Endothelial cell of umbilical vein (primary cell): ENCODE measurements at regions not wholly inside any gene's neighbourhood (a gene's known extent, or its start where the extent isn't known, plus 50 kb on each side); places are given as distances from the start of the nearest gene placed in this dataset.

Experiments
- BruUV-seq: library from RNA; stranded (reverse); fragments of 400-500 nt; replicated peaks from 2 replicates; lab custom pipeline; 2021; lab: Mats Ljungman, UMichigan
- CTCF ChIA-PET: fragments of 300-600, 350-600 bp; sonication (Branson Sonifier 250); formaldehyde crosslinking; loops from one replicate; lab custom pipeline; 2021; ENCODE audit warnings: antibody characterized with exemption, inconsistent platforms; lab: Charles Lee
- POLR2A ChIA-PET: fragments of 300-600, 350-600 bp; sonication (Branson Sonifier 250); formaldehyde crosslinking; loops from one replicate; lab custom pipeline; 2021; ENCODE audit warnings: antibody characterized with exemption, inconsistent platforms; lab: Charles Lee
- DNase-seq: peaks from one replicate; pipeline ENCODE4 v3.0.0-alpha.2; 2011; ENCODE audit warnings: low read depth, low spot score
- FAIRE-seq: peaks from 2 replicates; lab custom pipeline; 2011; peaks lifted over from hg19 to GRCh38; lab: Jason Lieb, UNC
- H2AFZ ChIP-seq: 2 replicates; pipeline ENCODE4 v1.6.0; 2012; ENCODE audit warnings: low read depth, low read length, control low read depth, inconsistent platforms
- H3K27ac ChIP-seq: 2 replicates; pipeline ENCODE4 v1.5.1; 2011; ENCODE audit warnings: low read depth, mild to moderate bottlenecking, control low read depth, low read length, moderate library complexity; ENCODE audit not compliant: insufficient read depth
- H3K27me3 ChIP-seq, 2 experiments: 2 replicates each; pipeline versions ENCODE4 v1.6.0 to v1.6.1; 2011; ENCODE audit warnings: low read length in 2 of 2, mixed read lengths in 1 of 2; ENCODE audit not compliant: control insufficient read depth in 2 of 2, insufficient read depth in 2 of 2
- H3K36me3 ChIP-seq, 2 experiments: 2 replicates in 1 of 2; 3 replicates in 1 of 2; pipeline ENCODE4 v1.5.1; 2011; ENCODE audit warnings: low read length in 2 of 2, mild to moderate bottlenecking in 1 of 2, moderate library complexity in 1 of 2; ENCODE audit not compliant: control insufficient read depth in 2 of 2, insufficient read depth in 2 of 2; ENCODE audit errors: extremely low read depth in 1 of 2
- H3K4me1 ChIP-seq: 3 replicates; pipeline ENCODE4 v1.5.1; 2011; ENCODE audit warnings: mild to moderate bottlenecking, low read length; ENCODE audit not compliant: control insufficient read depth, insufficient read depth; ENCODE audit errors: extremely low read depth
- H3K4me2 ChIP-seq: 2 replicates; pipeline ENCODE4 v1.6.1; 2011; ENCODE audit warnings: low read length, control low read depth, mixed read lengths; ENCODE audit not compliant: insufficient read depth
- H3K4me3 ChIP-seq, 3 experiments: fragments of 200-600 bp in 1 of 3; sonication (generic), shearing (Covaris generic) in 1 of 3; replicated peaks in 1 of 3; 2 replicates each; pipeline ENCODE4 v1.5.1; 2011 to 2016; ENCODE audit warnings: control low read depth in 3 of 3, low read length in 3 of 3, mild to moderate bottlenecking in 2 of 3, inconsistent platforms in 1 of 3, low read depth in 1 of 3, moderate library complexity in 1 of 3; ENCODE audit not compliant: insufficient read depth in 1 of 3
- H3K79me2 ChIP-seq: 2 replicates; pipeline ENCODE4 v1.6.0; 2012; ENCODE audit warnings: low read length, inconsistent platforms; ENCODE audit not compliant: control insufficient read depth, insufficient read depth
- H3K9ac ChIP-seq: replicated peaks from 2 replicates; pipeline ENCODE3; 2011; ENCODE audit warnings: low read length, control low read depth; ENCODE audit not compliant: insufficient read depth; ENCODE audit errors: extremely low read depth
- H3K9me1 ChIP-seq: replicated peaks from 3 replicates; pipeline ENCODE4 v1.6.0; 2011; ENCODE audit warnings: mild to moderate bottlenecking, low read length; ENCODE audit not compliant: control insufficient read depth, insufficient read depth; ENCODE audit errors: extremely low read depth
- H3K9me3 ChIP-seq: replicated peaks from 2 replicates; pipeline ENCODE4 v1.5.1; 2012; ENCODE audit warnings: low read length, inconsistent platforms; ENCODE audit not compliant: control insufficient read depth, insufficient read depth
- H4K20me1 ChIP-seq: replicated peaks from 2 replicates; pipeline ENCODE3; 2011; ENCODE audit warnings: mild to moderate bottlenecking, low read length; ENCODE audit not compliant: control insufficient read depth, insufficient read depth; ENCODE audit errors: extremely low read depth
- EZH2 ChIP-seq: IDR thresholded peaks from 2 replicates; pipeline ENCODE4 v1.6.1; 2012; ENCODE audit warnings: borderline replicate concordance, low read depth, mild to moderate bottlenecking, moderate library complexity, low read length, inconsistent platforms; ENCODE audit not compliant: severe bottlenecking
- FOS ChIP-seq: IDR thresholded peaks from 2 replicates; pipeline ENCODE4 v1.6.1; 2011; ENCODE audit warnings: mild to moderate bottlenecking, low read length, moderate library complexity, borderline replicate concordance; ENCODE audit not compliant: insufficient read depth
- GATA2 ChIP-seq: IDR thresholded peaks from 2 replicates; pipeline ENCODE4 v1.7.0; 2011; ENCODE audit warnings: low read depth, mild to moderate bottlenecking, moderate library complexity, mixed read lengths, low read length; ENCODE audit not compliant: insufficient read length, insufficient read depth
- JUN ChIP-seq: IDR thresholded peaks from 2 replicates; pipeline ENCODE4 v1.6.1; 2011; ENCODE audit warnings: borderline replicate concordance, low read depth; ENCODE audit not compliant: insufficient read length, insufficient read depth
- MYC ChIP-seq: IDR thresholded peaks from one replicate; pipeline ENCODE4 v1.6.1; 2011; ENCODE audit warnings: mild to moderate bottlenecking, low read depth, low read length
- POLR2A ChIP-seq: IDR thresholded peaks from 2 replicates; pipeline ENCODE4 v1.6.1; 2012; ENCODE audit warnings: low read depth, mild to moderate bottlenecking, control low read depth, low read length
- POLR2AphosphoS5 ChIP-seq: IDR thresholded peaks from 2 replicates; pipeline ENCODE4 v1.6.1; 2012; ENCODE audit warnings: low read depth, mild to moderate bottlenecking, control low read depth, low read length, moderate library complexity; ENCODE audit not compliant: insufficient read depth
- dilution Hi-C: fragments of 300-500 bp; cut with MboI; formaldehyde crosslinking; loops from one replicate; pipeline ENCODE4 v1.15.0; 2019; ENCODE audit warnings: low sequenced_read_pairs; ENCODE audit not compliant: extremely low pct_ligation_motif_present
- intact Hi-C: fragments of 100-400 bp; cut with micrococcal nuclease; formaldehyde crosslinking; loops from one replicate; pipeline ENCODE4 v1.10.0; 2022
- TF ChIP-seq, protein P1 (sequence below), 2 donors: IDR thresholded peaks; 1 replicate in 1 of 2; 2 replicates in 1 of 2; pipeline ENCODE4 v1.5.1; 2011; ENCODE audit warnings: low read length in 2 of 2, mild to moderate bottlenecking in 2 of 2, moderate library complexity in 2 of 2, control low read depth in 1 of 2, inconsistent platforms in 1 of 2, low read depth in 1 of 2; ENCODE audit not compliant: insufficient read depth in 1 of 2; ENCODE audit errors: extremely low read depth in 1 of 2
- TF ChIP-seq, protein P2 (sequence below): IDR thresholded peaks from 2 replicates; pipeline ENCODE4 v1.6.1; 2011; ENCODE audit not compliant: insufficient read depth, insufficient read length

- H3K27me3 ChIP-seq: no peaks in the 10 kb centered on the region
- no peak overlapping the region for H3K4me2 ChIP-seq
- no peaks in the 10 kb centered on the region for H3K9me3 ChIP-seq
- DNase-seq: no peak
- TF ChIP-seq GATA2: no peak
- no peak for TF ChIP-seq JUN
- no peak for TF ChIP-seq POLR2AphosphoS5
- TF ChIP-seq, protein P1, sequence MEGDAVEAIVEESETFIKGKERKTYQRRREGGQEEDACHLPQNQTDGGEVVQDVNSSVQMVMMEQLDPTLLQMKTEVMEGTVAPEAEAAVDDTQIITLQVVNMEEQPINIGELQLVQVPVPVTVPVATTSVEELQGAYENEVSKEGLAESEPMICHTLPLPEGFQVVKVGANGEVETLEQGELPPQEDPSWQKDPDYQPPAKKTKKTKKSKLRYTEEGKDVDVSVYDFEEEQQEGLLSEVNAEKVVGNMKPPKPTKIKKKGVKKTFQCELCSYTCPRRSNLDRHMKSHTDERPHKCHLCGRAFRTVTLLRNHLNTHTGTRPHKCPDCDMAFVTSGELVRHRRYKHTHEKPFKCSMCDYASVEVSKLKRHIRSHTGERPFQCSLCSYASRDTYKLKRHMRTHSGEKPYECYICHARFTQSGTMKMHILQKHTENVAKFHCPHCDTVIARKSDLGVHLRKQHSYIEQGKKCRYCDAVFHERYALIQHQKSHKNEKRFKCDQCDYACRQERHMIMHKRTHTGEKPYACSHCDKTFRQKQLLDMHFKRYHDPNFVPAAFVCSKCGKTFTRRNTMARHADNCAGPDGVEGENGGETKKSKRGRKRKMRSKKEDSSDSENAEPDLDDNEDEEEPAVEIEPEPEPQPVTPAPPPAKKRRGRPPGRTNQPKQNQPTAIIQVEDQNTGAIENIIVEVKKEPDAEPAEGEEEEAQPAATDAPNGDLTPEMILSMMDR (IDR thresholded peaks at IDR 0.05; ENCODE audit: extremely low read depth in 1 of 2, insufficient read depth in 1 of 2, low read depth in 1 of 2, low read length in 2 of 2): no peak
- TF ChIP-seq, protein P2, sequence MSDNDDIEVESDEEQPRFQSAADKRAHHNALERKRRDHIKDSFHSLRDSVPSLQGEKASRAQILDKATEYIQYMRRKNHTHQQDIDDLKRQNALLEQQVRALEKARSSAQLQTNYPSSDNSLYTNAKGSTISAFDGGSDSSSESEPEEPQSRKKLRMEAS: no peak
- no peak for TF ChIP-seq POLR2A
- no peak for TF ChIP-seq EZH2
- no peak for TF ChIP-seq MYC
- TF ChIP-seq FOS: no peak
- H3K4me3 ChIP-seq: no peak overlapping the region
- H3K9ac ChIP-seq: no peak overlapping the region
- no peak overlapping the region for H3K27ac ChIP-seq
- H3K79me2 ChIP-seq: no peaks in the 10 kb centered on the region
- CTCF ChIA-PET: no interaction called here
- BruUV-seq: no TSS peak
- intact Hi-C loops (no loop called here), dilution Hi-C loops (no loop called here)
- no peaks in the 10 kb centered on the region for H3K4me1 ChIP-seq
- H2AFZ ChIP-seq: no peak overlapping the region
- H4K20me1 ChIP-seq: no peaks in the 10 kb centered on the region
- no peaks in the 10 kb centered on the region for H3K36me3 ChIP-seq
- no peaks in the 10 kb centered on the region for H3K9me1 ChIP-seq
- POLR2A ChIA-PET: no interaction called here
- no peak for FAIRE-seq
Measured at GRCh38 chr3:65048151-65048550, 360.4 kb upstream of the ADAMTS9 start.
